Type B pancreatic cell (in vitro differentiated cells): ENCODE measurements at regions not wholly inside any gene's neighbourhood (a gene's known extent, or its start where the extent isn't known, plus 50 kb on each side); places are given as distances from the start of the nearest gene placed in this dataset.

Experiments used
- DNase-seq: peaks from one replicate; pipeline ENCODE4 v3.0.0; 2021; ENCODE audit warnings: mixed read lengths; ENCODE audit not compliant: unreplicated experiment; ENCODE audit errors: extremely low spot score
- H3K27ac Mint-ChIP-seq: 2 replicates; pipeline ENCODE4 v1.8.0; 2021; ENCODE audit warnings: mild to moderate bottlenecking, mixed read lengths
- H3K27me3 Mint-ChIP-seq: 2 replicates; pipeline ENCODE4 v1.8.0; 2021; ENCODE audit warnings: mixed read lengths
- H3K36me3 Mint-ChIP-seq: 2 replicates; pipeline ENCODE4 v1.8.0; 2021; ENCODE audit warnings: mixed read lengths
- H3K4me1 Mint-ChIP-seq: one replicate; pipeline ENCODE4 v1.8.0; 2021; ENCODE audit warnings: mixed read lengths; ENCODE audit not compliant: unreplicated experiment
- H3K4me3 Mint-ChIP-seq: 2 replicates; pipeline ENCODE4 v1.8.0; 2021; ENCODE audit warnings: mild to moderate bottlenecking, mixed read lengths
- H3K9me3 Mint-ChIP-seq: 2 replicates; pipeline ENCODE4 v1.8.0; 2021; ENCODE audit warnings: mixed read lengths
- CTCF ChIP-seq: fragments of 200-600 bp; sonication (generic); conservative IDR thresholded peaks from 2 replicates; pipeline ENCODE4 v1.5.0; 2021; ENCODE audit warnings: antibody characterized with exemption, mild to moderate bottlenecking

- Mint-ChIP-seq H3K4me3 (no peak overlapping the region), H3K27me3 (peaks cover 4% of the 10 kb centered on the region), H3K27ac (no peak overlapping the region), H3K36me3 (no peaks in the 10 kb centered on the region), H3K4me1 (peaks cover 8% of the 10 kb centered on the region), H3K9me3 (no peaks in the 10 kb centered on the region)
- no peak for TF ChIP-seq CTCF
- no peak for DNase-seq
Observed at GRCh38 chr15:77764095-77764494, 131.4 kb upstream of the LINGO1 start.

GRCh38 chr15:77762747-77763355 lies 130.1 kb upstream of the LINGO1 start:
- H3K4me3 Mint-ChIP-seq, result no peak overlapping the region
- H3K27ac Mint-ChIP-seq, result no peak overlapping the region

GRCh38 chr15:77759896-77760592 lies 127.3 kb upstream of the LINGO1 start:
- Mint-ChIP-seq H3K27ac (no peak overlapping the region), H3K4me3 (no peak overlapping the region), H3K4me1 (no peaks in the 10 kb centered on the region), H3K9me3 (no peaks in the 10 kb centered on the region), H3K27me3 (no peaks in the 10 kb centered on the region), H3K36me3 (no peaks in the 10 kb centered on the region)
- TF ChIP-seq CTCF, result no peak
- DNase-seq, result no peak

More at GRCh38 chr15:77762747-77763355, 130.1 kb upstream of the LINGO1 start:
- no peak for DNase-seq
- H3K36me3 Mint-ChIP-seq, result no peaks in the 10 kb centered on the region
- TF ChIP-seq CTCF, result no peak
- no peaks in the 10 kb centered on the region for H3K4me1 Mint-ChIP-seq
- peaks cover 4% of the 10 kb centered on the region for H3K27me3 Mint-ChIP-seq
- H3K9me3 Mint-ChIP-seq, result no peaks in the 10 kb centered on the region

- Mint-ChIP-seq H3K36me3 (no peaks in the 10 kb centered on the region), H3K4me3 (no peak overlapping the region), H3K4me1 (no peaks in the 10 kb centered on the region), H3K27ac (no peak overlapping the region), H3K27me3 (peaks cover 3% of the 10 kb centered on the region), H3K9me3 (no peaks in the 10 kb centered on the region)
- DNase-seq, result no peak
- TF ChIP-seq CTCF, result no peak
Observed at GRCh38 chr15:77753939-77754338, 121.2 kb upstream of the LINGO1 start.

GRCh38 chr15:77753281-77753873 lies 120.7 kb upstream of the LINGO1 start:
- DNase-seq, result no peak
- Mint-ChIP-seq H3K4me3 (no peak overlapping the region), H3K4me1 (no peaks in the 10 kb centered on the region), H3K27ac (no peak overlapping the region), H3K36me3 (no peaks in the 10 kb centered on the region), H3K27me3 (peaks cover 3% of the 10 kb centered on the region), H3K9me3 (no peaks in the 10 kb centered on the region)
- TF ChIP-seq CTCF, result no peak
